ENCODE measurements at regions not wholly inside any gene's neighbourhood (a gene's known extent, or its start where the extent isn't known, plus 50 kb on each side); places are given as distances from the start of the nearest gene placed in this dataset.

- Histone ChIP-seq H3K4me3 (no peak overlapping the region), H3K27me3 (no peaks in the 10 kb centered on the region), H3K9me3 (no peaks in the 10 kb centered on the region), H3K36me3 (no peaks in the 10 kb centered on the region), H3K4me1 (no peaks in the 10 kb centered on the region), H3K27ac (no peak overlapping the region), H3K9ac (ENCODE audit: low read depth in 2 of 2, low read length in 2 of 2) (no peak overlapping the region)
- intact Hi-C loops (cut with DNase I) = no loop called here
- TF ChIP-seq CTCF (IDR thresholded peaks at IDR 0.05) = no peak
- DNase-seq = no peak
These were observed 139.5 kb upstream of the PRDM9 start for GRCh38 chr5:23367874-23368273.

GRCh38 chr5:23353286-23353685, 154.1 kb upstream of the PRDM9 start:
- no peak overlapping the region for H3K4me3 ChIP-seq
- DNase-seq = no peak
- intact Hi-C loops (cut with DNase I) = no loop called here
- H3K27me3 ChIP-seq = no peaks in the 10 kb centered on the region
- H3K4me1 ChIP-seq = no peaks in the 10 kb centered on the region
- H3K9ac ChIP-seq (ENCODE audit: low read depth in 2 of 2, low read length in 2 of 2) = no peak overlapping the region
- no peaks in the 10 kb centered on the region for H3K9me3 ChIP-seq
- TF ChIP-seq CTCF (IDR thresholded peaks at IDR 0.05) = no peak
- H3K36me3 ChIP-seq = no peaks in the 10 kb centered on the region
- H3K27ac ChIP-seq = no peak overlapping the region

- no peaks in the 10 kb centered on the region for H3K4me1 ChIP-seq
- no peaks in the 10 kb centered on the region for H3K9me3 ChIP-seq
- H3K4me3 ChIP-seq = no peak overlapping the region
- no peaks in the 10 kb centered on the region for H3K27me3 ChIP-seq
- DNase-seq = no peak
- H3K9ac ChIP-seq (ENCODE audit: low read depth in 2 of 2, low read length in 2 of 2) = no peak overlapping the region
- no peaks in the 10 kb centered on the region for H3K36me3 ChIP-seq
- H3K27ac ChIP-seq = no peak overlapping the region
- TF ChIP-seq CTCF (IDR thresholded peaks at IDR 0.05) = no peak
- intact Hi-C loops (cut with DNase I) = no loop called here
These were observed 155.0 kb upstream of the PRDM9 start for GRCh38 chr5:23352446-23352845.

GRCh38 chr5:23343121-23343520, 164.3 kb upstream of the PRDM9 start:
- no peak overlapping the region for H3K9ac ChIP-seq (ENCODE audit: low read depth in 2 of 2, low read length in 2 of 2)
- no peaks in the 10 kb centered on the region for H3K36me3 ChIP-seq
- H3K27me3 ChIP-seq = no peaks in the 10 kb centered on the region
- H3K9me3 ChIP-seq = peaks cover 2% of the 10 kb centered on the region
- no peak for DNase-seq
- H3K27ac ChIP-seq = no peak overlapping the region
- intact Hi-C loops (cut with DNase I) = no loop called here
- TF ChIP-seq CTCF (IDR thresholded peaks at IDR 0.05) = no peak
- H3K4me3 ChIP-seq = no peak overlapping the region
- H3K4me1 ChIP-seq = no peaks in the 10 kb centered on the region

- no peak overlapping the region for H3K27ac ChIP-seq
These were observed 174.7 kb upstream of the PRDM9 start for GRCh38 chr5:23332650-23333251.

More at GRCh38 chr5:23332650-23333251, 174.7 kb upstream of the PRDM9 start:
- no peaks in the 10 kb centered on the region for H3K36me3 ChIP-seq
- H3K4me3 ChIP-seq = no peak overlapping the region
- DNase-seq = no peak
- H3K9ac ChIP-seq (ENCODE audit: low read depth in 2 of 2, low read length in 2 of 2) = no peak overlapping the region
- H3K27me3 ChIP-seq = no peaks in the 10 kb centered on the region
- intact Hi-C loops (cut with DNase I) = no loop called here
- TF ChIP-seq CTCF (IDR thresholded peaks at IDR 0.05) = no peak
- H3K9me3 ChIP-seq = no peaks in the 10 kb centered on the region
- no peaks in the 10 kb centered on the region for H3K4me1 ChIP-seq

Data from colonic mucosa (tissue), 4 donors.